ENCODE measurements at regions not wholly inside any gene's neighbourhood (a gene's known extent, or its start where the extent isn't known, plus 50 kb on each side); places are given as distances from the start of the nearest gene placed in this dataset.
A peak's percentile ranks its signal among the peaks of the same experiment; 100 is the strongest.

GRCh38 chr9:18359335-18359734, 114.6 kb upstream of the ADAMTSL1 start:
- H3K36me3 ChIP-seq = no peaks in the 10 kb centered on the region
- no peaks in the 10 kb centered on the region for H3K27me3 ChIP-seq
- H3K9me3 ChIP-seq = no peaks in the 10 kb centered on the region
- H3K4me1 ChIP-seq = no peaks in the 10 kb centered on the region
- TF ChIP-seq CTCF (IDR thresholded peaks at IDR 0.05) = no peak
- TF ChIP-seq POLR2A (IDR thresholded peaks at IDR 0.05) = no peak
- intact Hi-C loops (cut with DNase I; ENCODE audit: low total_unique reads) = no loop called here
- no peak overlapping the region for H3K4me3 ChIP-seq
- H3K27ac ChIP-seq = no peak overlapping the region
- no peak for DNase-seq

GRCh38 chr9:18360005-18360404, 113.9 kb upstream of the ADAMTSL1 start:
- Histone ChIP-seq H3K27ac (no peak overlapping the region), H3K4me3 (no peak overlapping the region), H3K27me3 (no peaks in the 10 kb centered on the region), H3K4me1 (no peaks in the 10 kb centered on the region), H3K36me3 (no peaks in the 10 kb centered on the region), H3K9me3 (no peaks in the 10 kb centered on the region)
- intact Hi-C loops (cut with DNase I; ENCODE audit: low total_unique reads) = no loop called here
- TF ChIP-seq POLR2A (IDR thresholded peaks at IDR 0.05) (no peak), CTCF (IDR thresholded peaks at IDR 0.05) (no peak)
- DNase-seq = no peak

GRCh38 chr9:18361646-18362045, 112.3 kb upstream of the ADAMTSL1 start:
- no peaks in the 10 kb centered on the region for H3K36me3 ChIP-seq
- H3K27ac ChIP-seq = no peak overlapping the region
- TF ChIP-seq CTCF (IDR thresholded peaks at IDR 0.05) (no peak), POLR2A (IDR thresholded peaks at IDR 0.05) (no peak)
- no peaks in the 10 kb centered on the region for H3K9me3 ChIP-seq
- no peaks in the 10 kb centered on the region for H3K27me3 ChIP-seq
- intact Hi-C loops (cut with DNase I; ENCODE audit: low total_unique reads) = no loop called here
- H3K4me3 ChIP-seq = no peak overlapping the region
- H3K4me1 ChIP-seq = no peaks in the 10 kb centered on the region
- DNase-seq = no peak

GRCh38 chr9:18362166-18362565, 111.8 kb upstream of the ADAMTSL1 start:
- DNase-seq = no peak
- H3K4me3 ChIP-seq = no peak overlapping the region
- intact Hi-C loops (cut with DNase I; ENCODE audit: low total_unique reads) = no loop called here
- H3K36me3 ChIP-seq = no peaks in the 10 kb centered on the region
- H3K27ac ChIP-seq = no peak overlapping the region
- no peaks in the 10 kb centered on the region for H3K27me3 ChIP-seq
- no peaks in the 10 kb centered on the region for H3K4me1 ChIP-seq
- no peaks in the 10 kb centered on the region for H3K9me3 ChIP-seq
- no peak for TF ChIP-seq CTCF (IDR thresholded peaks at IDR 0.05)
- TF ChIP-seq POLR2A (IDR thresholded peaks at IDR 0.05) = no peak

GRCh38 chr9:18362901-18363685, 110.9 kb upstream of the ADAMTSL1 start:
- H3K27ac ChIP-seq = peak overlapping the region; percentile 29 to 36
- intact Hi-C loops (cut with DNase I; ENCODE audit: low total_unique reads) = no loop called here
- no peaks in the 10 kb centered on the region for H3K9me3 ChIP-seq
- H3K4me1 ChIP-seq = no peaks in the 10 kb centered on the region
- no peak for DNase-seq
- H3K36me3 ChIP-seq = no peaks in the 10 kb centered on the region
- no peaks in the 10 kb centered on the region for H3K27me3 ChIP-seq
- no peak for TF ChIP-seq POLR2A (IDR thresholded peaks at IDR 0.05)
- TF ChIP-seq CTCF (IDR thresholded peaks at IDR 0.05) = no peak
- H3K4me3 ChIP-seq = no peak overlapping the region

Data from uterus (tissue), 3 donors.